ENCODE measurements at regions not wholly inside any gene's neighbourhood (a gene's known extent, or its start where the extent isn't known, plus 50 kb on each side); places are given as distances from the start of the nearest gene placed in this dataset.

GRCh38 chr12:46519407-46519806 is 146.8 kb upstream of the SLC38A2 start:
- H3K4me1 Mint-ChIP-seq (ENCODE audit: unreplicated experiment), result peaks cover 67% of the 10 kb centered on the region
- no peak overlapping the region for H3K4me3 Mint-ChIP-seq (ENCODE audit: unreplicated experiment)
- peaks cover 6% of the 10 kb centered on the region for H3K9me3 Mint-ChIP-seq (ENCODE audit: unreplicated experiment)
- peaks cover 4% of the 10 kb centered on the region for H3K36me3 Mint-ChIP-seq (ENCODE audit: unreplicated experiment)
- TF ChIP-seq CTCF (IDR thresholded peaks at IDR 0.05), result no peak
- DNase-seq (ENCODE audit: extremely low spot score, unreplicated experiment), result no peak
- peak overlapping the region; percentile 84 for H3K27ac Mint-ChIP-seq (ENCODE audit: unreplicated experiment)
- H3K27me3 Mint-ChIP-seq (ENCODE audit: unreplicated experiment), result no peaks in the 10 kb centered on the region

- no peak for TF ChIP-seq CTCF (IDR thresholded peaks at IDR 0.05)
- Mint-ChIP-seq H3K4me1 (ENCODE audit: unreplicated experiment) (peaks cover 63% of the 10 kb centered on the region), H3K4me3 (ENCODE audit: unreplicated experiment) (no peak overlapping the region), H3K9me3 (ENCODE audit: unreplicated experiment) (peaks cover 6% of the 10 kb centered on the region), H3K27me3 (ENCODE audit: unreplicated experiment) (no peaks in the 10 kb centered on the region), H3K36me3 (ENCODE audit: unreplicated experiment) (peaks cover 5% of the 10 kb centered on the region), H3K27ac (ENCODE audit: unreplicated experiment) (peak overlapping the region; percentile 84)
- DNase-seq (ENCODE audit: extremely low spot score, unreplicated experiment), result no peak
Observed at GRCh38 chr12:46518729-46519128, 146.2 kb upstream of the SLC38A2 start.

GRCh38 chr12:46518169-46518568 is 145.6 kb upstream of the SLC38A2 start:
- Mint-ChIP-seq H3K4me1 (ENCODE audit: unreplicated experiment) (peaks cover 58% of the 10 kb centered on the region), H3K4me3 (ENCODE audit: unreplicated experiment) (no peak overlapping the region), H3K27ac (ENCODE audit: unreplicated experiment) (peak overlapping the region; percentile 84), H3K27me3 (ENCODE audit: unreplicated experiment) (no peaks in the 10 kb centered on the region), H3K9me3 (ENCODE audit: unreplicated experiment) (peaks cover 6% of the 10 kb centered on the region), H3K36me3 (ENCODE audit: unreplicated experiment) (peaks cover 6% of the 10 kb centered on the region)
- TF ChIP-seq CTCF (IDR thresholded peaks at IDR 0.05), result no peak
- DNase-seq (ENCODE audit: extremely low spot score, unreplicated experiment), result no peak

DNA sequence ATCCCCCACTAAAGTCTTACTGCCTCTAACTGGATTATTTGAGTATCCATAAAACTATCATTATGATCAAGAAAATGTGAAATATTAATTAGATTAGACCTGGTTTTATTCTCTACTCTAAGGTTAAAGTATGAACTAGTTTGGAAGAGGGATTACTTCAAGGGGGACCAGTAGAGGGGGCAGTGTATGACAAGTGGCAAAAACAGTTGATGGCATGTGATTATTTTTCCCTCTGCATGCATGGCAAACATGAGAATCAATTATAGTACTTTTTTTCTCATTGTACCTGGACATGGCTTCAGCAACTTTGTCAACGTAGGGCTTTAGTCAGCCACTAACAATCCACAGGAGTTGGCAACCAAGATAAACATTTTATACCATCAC is 145.0 kb upstream of the SLC38A2 start:
- no peak for TF ChIP-seq CTCF (IDR thresholded peaks at IDR 0.05)
- H3K27me3 Mint-ChIP-seq (ENCODE audit: unreplicated experiment), result no peaks in the 10 kb centered on the region
- peaks cover 54% of the 10 kb centered on the region for H3K4me1 Mint-ChIP-seq (ENCODE audit: unreplicated experiment)
- no peak overlapping the region for H3K4me3 Mint-ChIP-seq (ENCODE audit: unreplicated experiment)
- peaks cover 11% of the 10 kb centered on the region for H3K36me3 Mint-ChIP-seq (ENCODE audit: unreplicated experiment)
- DNase-seq (ENCODE audit: extremely low spot score, unreplicated experiment), result no peak
- peaks cover 6% of the 10 kb centered on the region for H3K9me3 Mint-ChIP-seq (ENCODE audit: unreplicated experiment)
- H3K27ac Mint-ChIP-seq (ENCODE audit: unreplicated experiment), result peak overlapping the region; percentile 55

DNA sequence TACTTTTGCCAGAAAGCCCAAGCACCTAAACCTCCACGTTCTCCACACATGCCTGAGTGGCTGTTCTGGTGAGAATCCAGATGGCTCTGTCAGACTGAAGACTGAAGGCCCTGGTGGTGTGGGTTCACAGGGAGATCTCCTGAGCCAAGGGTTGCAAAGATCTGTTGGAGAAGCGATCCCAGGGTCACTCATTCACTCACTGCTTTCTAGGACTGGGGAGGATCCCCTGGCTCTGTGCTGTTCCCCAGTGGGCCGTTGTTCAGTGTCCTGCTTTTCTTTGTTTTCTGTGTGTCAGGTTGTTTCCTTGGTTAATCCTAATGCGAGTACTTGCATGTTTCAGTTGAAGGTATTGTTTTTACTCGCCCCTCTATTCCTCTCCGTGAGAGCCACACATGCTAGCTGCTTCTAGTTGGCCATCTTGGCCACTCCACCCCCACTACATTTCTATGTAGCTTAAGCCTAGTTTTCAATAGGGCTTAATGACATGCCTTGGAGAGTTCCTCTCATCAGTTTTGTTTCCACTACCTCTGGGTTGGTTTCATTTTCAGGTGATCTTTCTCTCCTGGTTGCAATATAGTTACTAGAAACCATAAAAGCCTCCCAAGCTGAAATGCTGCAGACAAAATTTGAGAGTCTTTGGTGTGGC is 144.5 kb upstream of the SLC38A2 start:
- H3K27me3 Mint-ChIP-seq (ENCODE audit: unreplicated experiment), result no peaks in the 10 kb centered on the region
- TF ChIP-seq CTCF (IDR thresholded peaks at IDR 0.05), result no peak
- H3K9me3 Mint-ChIP-seq (ENCODE audit: unreplicated experiment), result peaks cover 6% of the 10 kb centered on the region
- peaks cover 49% of the 10 kb centered on the region for H3K4me1 Mint-ChIP-seq (ENCODE audit: unreplicated experiment)
- no peak for DNase-seq (ENCODE audit: extremely low spot score, unreplicated experiment)
- no peak overlapping the region for H3K4me3 Mint-ChIP-seq (ENCODE audit: unreplicated experiment)
- H3K36me3 Mint-ChIP-seq (ENCODE audit: unreplicated experiment), result peaks cover 11% of the 10 kb centered on the region
- peak overlapping the region; percentile 55 for H3K27ac Mint-ChIP-seq (ENCODE audit: unreplicated experiment)
